Sigmoid colon (tissue), 6 donors: ENCODE measurements at regions not wholly inside any gene's neighbourhood (a gene's known extent, or its start where the extent isn't known, plus 50 kb on each side); places are given as distances from the start of the nearest gene placed in this dataset.

ENCODE experiments used
- DNase-seq: peaks from one replicate; pipeline ENCODE4 v3.0.0-alpha.2; 2019
- H3K27ac ChIP-seq, 4 donors: fragments of 200-600 bp; sonication (generic); one replicate each; pipeline ENCODE4 v1.5.1; 2016 to 2019; ENCODE audit warnings: mild to moderate bottlenecking in 1 of 4
- H3K27me3 ChIP-seq, 3 donors: fragments of 200-600 bp; sonication (generic); one replicate each; pipeline ENCODE4 v1.5.1; 2019; ENCODE audit warnings: mild to moderate bottlenecking in 1 of 3
- H3K36me3 ChIP-seq, 4 donors: fragments of 200-600 bp; sonication (generic); one replicate each; pipeline ENCODE4 v1.5.1; 2016 to 2019
- H3K4me1 ChIP-seq, 4 donors: fragments of 200-600 bp; sonication (generic); one replicate each; pipeline ENCODE4 v1.5.1; 2017 to 2019
- H3K4me3 ChIP-seq, 4 donors: fragments of 200-600 bp; sonication (generic); one replicate each; pipeline ENCODE4 v1.5.1; 2017 to 2019; ENCODE audit warnings: mild to moderate bottlenecking in 2 of 4, moderate library complexity in 1 of 4
- H3K9me3 ChIP-seq, 4 donors: fragments of 200-600 bp in 3 of 4; sonication (generic) in 3 of 4; one replicate each; pipeline versions ENCODE4 v1.5.1 to v1.6.1; 2013 to 2019
- EP300 ChIP-seq, 4 donors: sonication (generic); formaldehyde crosslinking; IDR thresholded peaks; one replicate each; pipeline ENCODE4 v1.6.1; 2017; ENCODE audit warnings: antibody characterized with exemption in 4 of 4
- POLR2A ChIP-seq, 2 donors: fragments of 450-650 bp; IDR thresholded peaks; one replicate each; pipeline ENCODE4 v1.6.1; 2016; ENCODE audit warnings: antibody characterized with exemption in 2 of 2, mild to moderate bottlenecking in 2 of 2, moderate library complexity in 2 of 2
- POLR2AphosphoS5 ChIP-seq, 4 donors: sonication (generic); formaldehyde crosslinking; IDR thresholded peaks; one replicate each; pipeline ENCODE4 v1.6.1; 2017; ENCODE audit warnings: antibody characterized with exemption in 4 of 4
- WGBS, 2 donors: extraction: QIAGEN DNeasy Blood & Tissue Kit; methylation state at CpG; one replicate each; pipeline ENCODE4 v1.1.7; 2013; 5-methylcytosine and 5-hydroxymethylcytosine counted together
- intact Hi-C: fragments of 100-400 bp; cut with DNase I; formaldehyde crosslinking; loops from one replicate; pipeline ENCODE4 v1.15.1; 2023
- TF ChIP-seq, protein P1 (sequence below), 4 experiments: fragments of 450-650 bp in 3 of 4; fragments of 200-600 bp in 1 of 4; IDR thresholded peaks; one replicate each; pipeline ENCODE4 v1.5.1; 2016 to 2019; ENCODE audit warnings: antibody characterized with exemption in 4 of 4, mild to moderate bottlenecking in 3 of 4, moderate library complexity in 2 of 4
- donor health status: healthy with polysubstance abuse.
- donor health status: healthy.

DNA sequence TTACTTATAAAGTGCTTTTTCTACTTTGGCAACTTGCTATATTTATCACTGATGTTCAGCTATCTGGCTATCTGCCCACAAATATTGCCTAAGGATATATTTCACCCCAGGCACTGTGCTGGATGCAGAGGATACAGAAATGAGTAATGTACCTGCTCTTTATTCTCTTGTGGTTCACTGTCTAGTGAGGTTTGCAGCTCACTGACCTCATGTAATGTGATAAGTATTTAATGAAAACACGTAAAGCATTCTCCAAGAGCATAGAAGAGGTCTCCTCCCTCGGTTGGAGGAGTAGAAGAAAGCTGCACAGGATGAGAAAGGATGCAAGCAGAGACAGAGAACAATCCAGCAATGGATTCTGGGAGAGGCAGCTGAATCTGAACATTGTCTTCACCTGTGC lies 610.7 kb downstream of the CBLN4 start:
- Histone ChIP-seq H3K9me3 (no peaks in the 10 kb centered on the region), H3K27ac (no peak overlapping the region), H3K27me3 (no peaks in the 10 kb centered on the region), H3K36me3 (no peaks in the 10 kb centered on the region), H3K4me3 (no peak overlapping the region), H3K4me1 (no peaks in the 10 kb centered on the region)
- TF ChIP-seq POLR2A (IDR thresholded peaks at IDR 0.05) (no peak), POLR2AphosphoS5 (IDR thresholded peaks at IDR 0.05) (no peak), EP300 (IDR thresholded peaks at IDR 0.05) (no peak)
- TF ChIP-seq, protein P1, sequence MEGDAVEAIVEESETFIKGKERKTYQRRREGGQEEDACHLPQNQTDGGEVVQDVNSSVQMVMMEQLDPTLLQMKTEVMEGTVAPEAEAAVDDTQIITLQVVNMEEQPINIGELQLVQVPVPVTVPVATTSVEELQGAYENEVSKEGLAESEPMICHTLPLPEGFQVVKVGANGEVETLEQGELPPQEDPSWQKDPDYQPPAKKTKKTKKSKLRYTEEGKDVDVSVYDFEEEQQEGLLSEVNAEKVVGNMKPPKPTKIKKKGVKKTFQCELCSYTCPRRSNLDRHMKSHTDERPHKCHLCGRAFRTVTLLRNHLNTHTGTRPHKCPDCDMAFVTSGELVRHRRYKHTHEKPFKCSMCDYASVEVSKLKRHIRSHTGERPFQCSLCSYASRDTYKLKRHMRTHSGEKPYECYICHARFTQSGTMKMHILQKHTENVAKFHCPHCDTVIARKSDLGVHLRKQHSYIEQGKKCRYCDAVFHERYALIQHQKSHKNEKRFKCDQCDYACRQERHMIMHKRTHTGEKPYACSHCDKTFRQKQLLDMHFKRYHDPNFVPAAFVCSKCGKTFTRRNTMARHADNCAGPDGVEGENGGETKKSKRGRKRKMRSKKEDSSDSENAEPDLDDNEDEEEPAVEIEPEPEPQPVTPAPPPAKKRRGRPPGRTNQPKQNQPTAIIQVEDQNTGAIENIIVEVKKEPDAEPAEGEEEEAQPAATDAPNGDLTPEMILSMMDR (IDR thresholded peaks at IDR 0.05) = no peak
- no peak for DNase-seq
- 67 to 73% methylated on average over 2 of the region's 2 CpGs for WGBS, 2 donors
- intact Hi-C loops = no loop called here

DNA sequence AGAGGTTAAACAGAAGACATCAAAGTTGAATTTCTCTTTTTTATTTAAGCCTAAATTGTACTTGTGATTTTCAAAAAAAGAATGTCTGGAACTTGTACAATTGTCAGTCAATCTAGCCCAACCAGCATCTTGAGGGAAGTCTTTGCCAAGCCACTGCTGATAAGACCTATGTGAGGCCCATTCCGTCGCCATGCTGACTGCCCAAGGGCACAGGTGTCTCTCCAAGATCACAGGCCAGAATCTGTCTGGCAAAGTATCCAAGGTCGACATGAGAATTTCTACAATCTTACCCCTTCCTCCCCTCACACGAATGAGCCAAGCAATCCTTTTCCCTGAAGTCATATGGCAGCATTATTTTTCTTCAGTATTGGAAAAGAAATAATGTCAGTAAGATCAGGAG lies 614.5 kb downstream of the CBLN4 start:
- no peak for TF ChIP-seq POLR2A (IDR thresholded peaks at IDR 0.05)
- Histone ChIP-seq H3K27me3 (no peaks in the 10 kb centered on the region), H3K36me3 (no peaks in the 10 kb centered on the region), H3K27ac (no peak overlapping the region), H3K4me1 (no peaks in the 10 kb centered on the region), H3K4me3 (no peak overlapping the region), H3K9me3 (no peaks in the 10 kb centered on the region)
- intact Hi-C loops = no loop called here
- no peak for DNase-seq
- 81 to 86% methylated on average over 4 of the region's 4 CpGs for WGBS, 2 donors

DNA sequence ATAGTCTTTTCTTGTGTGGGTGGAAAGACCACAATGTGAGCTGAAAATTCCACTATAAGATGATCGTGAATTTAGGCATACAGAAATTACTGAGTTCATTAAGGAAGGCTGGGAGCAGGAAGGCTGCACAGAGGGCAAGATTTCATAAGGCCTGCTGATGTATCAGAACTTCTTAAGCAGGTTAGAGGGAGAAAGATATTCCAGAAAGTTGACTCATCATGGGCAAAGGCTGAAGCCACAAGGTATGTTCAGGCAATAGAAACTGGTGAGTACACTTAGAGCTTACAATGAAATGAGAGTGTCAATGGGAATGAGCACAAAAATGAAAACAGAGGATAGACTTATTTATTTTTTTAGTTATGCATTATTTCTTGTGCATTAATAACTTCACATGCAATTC lies 618.6 kb downstream of the CBLN4 start:
- TF ChIP-seq POLR2A (IDR thresholded peaks at IDR 0.05) (no peak), EP300 (IDR thresholded peaks at IDR 0.05) (no peak)
- Histone ChIP-seq H3K27ac (no peak overlapping the region), H3K9me3 (no peaks in the 10 kb centered on the region), H3K36me3 (no peaks in the 10 kb centered on the region), H3K4me1 (no peaks in the 10 kb centered on the region), H3K27me3 (no peaks in the 10 kb centered on the region), H3K4me3 (no peak overlapping the region)
- DNase-seq = no peak
- WGBS, 2 donors = 86 to 88% methylated on average over 1 of the region's 1 CpG
- intact Hi-C loops = no loop called here

DNA sequence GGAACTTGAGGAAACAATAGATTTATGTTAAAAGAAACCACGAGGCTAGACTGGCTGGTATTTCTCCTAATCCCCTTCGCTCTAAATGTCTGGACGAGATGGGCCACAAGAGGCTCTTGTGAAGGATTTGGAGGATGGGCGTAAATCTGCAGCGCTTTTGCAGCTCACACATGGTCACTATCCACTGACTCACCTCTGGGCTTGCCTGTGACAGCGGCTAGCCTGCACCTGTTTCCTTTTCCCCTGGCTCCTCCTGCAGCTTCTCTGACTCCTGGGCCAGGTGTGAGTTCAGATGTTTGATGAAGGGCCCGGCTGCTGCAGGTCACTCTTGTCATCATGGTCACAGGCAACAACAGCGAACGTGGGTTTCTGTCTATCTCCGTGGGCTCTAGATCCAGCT lies 629.4 kb downstream of the CBLN4 start:
- TF ChIP-seq, protein P1 (IDR thresholded peaks at IDR 0.05) = no peak
- no peak for TF ChIP-seq POLR2A (IDR thresholded peaks at IDR 0.05)
- TF ChIP-seq EP300 (IDR thresholded peaks at IDR 0.05) = no peak
- TF ChIP-seq POLR2AphosphoS5 (IDR thresholded peaks at IDR 0.05) = no peak
- DNase-seq = no peak
- Histone ChIP-seq H3K36me3 (no peaks in the 10 kb centered on the region), H3K27ac (no peak overlapping the region), H3K4me1 (no peaks in the 10 kb centered on the region), H3K4me3 (no peak overlapping the region), H3K9me3 (no peaks in the 10 kb centered on the region), H3K27me3 (no peaks in the 10 kb centered on the region)
- 75 to 79% methylated on average over 10 of the region's 10 CpGs for WGBS, 2 donors
- intact Hi-C loops = no loop called here

DNA sequence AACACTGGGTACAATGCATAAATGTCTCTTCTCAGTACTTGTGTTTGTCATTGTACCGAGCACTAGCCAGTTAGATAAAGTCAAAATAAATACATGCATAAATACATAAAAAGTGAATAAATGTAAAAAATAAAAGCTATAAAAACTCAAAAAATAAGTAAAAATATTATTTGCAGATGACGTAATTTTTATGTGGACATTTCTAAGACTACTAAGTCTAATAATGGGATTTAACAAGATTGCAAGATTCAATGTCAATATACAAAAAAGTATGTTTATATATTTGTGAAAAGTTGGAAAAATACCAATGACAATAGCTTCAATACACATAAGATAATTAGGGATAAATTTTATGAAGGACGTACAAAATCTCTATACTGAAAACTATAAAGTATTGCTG lies 639.6 kb downstream of the CBLN4 start:
- Histone ChIP-seq H3K27ac (no peak overlapping the region), H3K27me3 (no peaks in the 10 kb centered on the region), H3K4me3 (no peak overlapping the region), H3K36me3 (no peaks in the 10 kb centered on the region), H3K4me1 (no peaks in the 10 kb centered on the region), H3K9me3 (no peaks in the 10 kb centered on the region)
- intact Hi-C loops = no loop called here
- WGBS, 2 donors = 86 to 89% methylated on average over 3 of the region's 3 CpGs
- no peak for TF ChIP-seq EP300 (IDR thresholded peaks at IDR 0.05)
- no peak for TF ChIP-seq POLR2A (IDR thresholded peaks at IDR 0.05)
- TF ChIP-seq, protein P1 (IDR thresholded peaks at IDR 0.05) = no peak
- no peak for DNase-seq

DNA sequence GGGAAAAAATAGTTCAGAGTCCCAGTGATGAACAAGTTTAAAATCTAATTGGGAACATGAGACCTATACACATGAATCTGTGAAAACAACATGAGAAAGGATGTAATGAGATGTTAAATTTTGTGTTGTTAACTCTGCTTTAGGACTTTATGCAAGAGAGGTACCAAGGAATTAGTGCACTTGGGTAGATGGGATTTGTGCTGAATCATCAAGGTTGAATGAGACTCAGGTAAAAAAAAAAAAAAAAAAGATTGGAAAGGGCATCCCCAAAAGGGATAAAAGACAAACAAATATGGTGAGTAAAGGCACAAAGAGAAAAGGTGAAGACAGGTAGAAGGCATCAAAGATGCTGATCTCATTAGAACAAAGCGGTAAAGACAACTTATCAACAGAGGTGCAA lies 644.4 kb downstream of the CBLN4 start:
- Histone ChIP-seq H3K9me3 (no peaks in the 10 kb centered on the region), H3K27me3 (no peaks in the 10 kb centered on the region), H3K4me3 (no peak overlapping the region), H3K36me3 (no peaks in the 10 kb centered on the region), H3K4me1 (no peaks in the 10 kb centered on the region), H3K27ac (no peak overlapping the region)
- TF ChIP-seq POLR2A (IDR thresholded peaks at IDR 0.05) = no peak
- TF ChIP-seq POLR2AphosphoS5 (IDR thresholded peaks at IDR 0.05) = no peak
- TF ChIP-seq, protein P1 (IDR thresholded peaks at IDR 0.05) = no peak
- TF ChIP-seq EP300 (IDR thresholded peaks at IDR 0.05) = no peak
- DNase-seq = no peak
- intact Hi-C loops = no loop called here
- 96 to 98% methylated on average over 1 of the region's 1 CpG for WGBS, 2 donors
